Keratinocyte (primary cell): ENCODE measurements at regions not wholly inside any gene's neighbourhood (a gene's known extent, or its start where the extent isn't known, plus 50 kb on each side); places are given as distances from the start of the nearest gene placed in this dataset.

Experiments
- DNase-seq: peaks from one replicate; pipeline ENCODE4 v3.0.0-alpha.2; 2011; ENCODE audit warnings: low read depth, missing footprints, low spot score
- FAIRE-seq: peaks from 2 replicates; lab custom pipeline; 2011; peaks lifted over from hg19 to GRCh38; lab: Jason Lieb, UNC
- H2AFZ ChIP-seq: 2 replicates; pipeline ENCODE4 v1.6.0; 2012; ENCODE audit warnings: low read length, control low read depth, inconsistent platforms; ENCODE audit not compliant: control insufficient read depth
- H3K27ac ChIP-seq: 2 replicates; pipeline ENCODE4 v1.5.1; 2011; ENCODE audit warnings: low read length; ENCODE audit not compliant: control insufficient read depth, insufficient read depth
- H3K27me3 ChIP-seq: 3 replicates; pipeline ENCODE4 v1.6.0; 2011; ENCODE audit warnings: low read length; ENCODE audit not compliant: control insufficient read depth, insufficient read depth; ENCODE audit errors: extremely low read depth
- H3K36me3 ChIP-seq, 2 experiments: 2 replicates in 1 of 2; 3 replicates in 1 of 2; pipeline ENCODE4 v1.5.1; 2011; ENCODE audit warnings: low read length in 2 of 2, mild to moderate bottlenecking in 1 of 2; ENCODE audit not compliant: control insufficient read depth in 2 of 2, insufficient read depth in 2 of 2; ENCODE audit errors: extremely low read depth in 1 of 2
- H3K4me1 ChIP-seq: 3 replicates; pipeline ENCODE4 v1.5.1; 2011; ENCODE audit warnings: low read length; ENCODE audit not compliant: control insufficient read depth, insufficient read depth; ENCODE audit errors: extremely low read depth
- H3K4me2 ChIP-seq: 3 replicates; pipeline ENCODE4 v1.6.0; 2011; ENCODE audit warnings: low read depth, low read length; ENCODE audit not compliant: control insufficient read depth, insufficient read depth; ENCODE audit errors: extremely low read depth
- H3K4me3 ChIP-seq, 3 experiments: fragments of 200-600 bp in 1 of 3; sonication (generic) in 1 of 3; 2 replicates in 2 of 3; 3 replicates in 1 of 3; pipeline ENCODE4 v1.5.1; 2011 to 2016; ENCODE audit warnings: low read length in 3 of 3, mild to moderate bottlenecking in 3 of 3, control low read depth in 2 of 3, inconsistent platforms in 1 of 3, low read depth in 1 of 3, mixed read lengths in 1 of 3, mixed run types in 1 of 3, moderate library complexity in 1 of 3; ENCODE audit not compliant: control insufficient read depth in 2 of 3, insufficient read depth in 2 of 3; ENCODE audit errors: extremely low read depth in 1 of 3
- H3K79me2 ChIP-seq: 2 replicates; pipeline ENCODE4 v1.6.0; 2012; ENCODE audit warnings: low read length; ENCODE audit not compliant: control insufficient read depth, insufficient read depth
- H3K9ac ChIP-seq: 3 replicates; pipeline ENCODE4 v1.6.0; 2011; ENCODE audit warnings: low read length; ENCODE audit not compliant: control insufficient read depth, insufficient read depth; ENCODE audit errors: extremely low read depth
- H3K9me1 ChIP-seq: 3 replicates; pipeline ENCODE4 v1.6.0; 2011; ENCODE audit warnings: low read length; ENCODE audit not compliant: control insufficient read depth, insufficient read depth; ENCODE audit errors: extremely low read depth
- H3K9me3 ChIP-seq: 2 replicates; pipeline ENCODE4 v1.5.1; 2012; ENCODE audit warnings: low read depth, low read length; ENCODE audit not compliant: control insufficient read depth
- H4K20me1 ChIP-seq: 3 replicates; pipeline ENCODE4 v1.6.0; 2011; ENCODE audit warnings: low read length; ENCODE audit not compliant: control insufficient read depth, insufficient read depth; ENCODE audit errors: extremely low read depth
- EZH2 ChIP-seq: IDR thresholded peaks from one replicate; pipeline ENCODE4 v1.6.1; 2012; ENCODE audit warnings: inconsistent platforms, mild to moderate bottlenecking, low read length, moderate library complexity
- dilution Hi-C: fragments of 300-500 bp; cut with MboI; formaldehyde crosslinking; loops from one replicate; pipeline ENCODE4 v1.7.0; 2020; ENCODE audit warnings: low sequenced_read_pairs; ENCODE audit not compliant: extremely low pct_ligation_motif_present
- TF ChIP-seq, protein P1 (sequence below), 3 experiments: IDR thresholded peaks in 1 of 3; conservative IDR thresholded peaks in 1 of 3; optimal IDR thresholded peaks in 1 of 3; 2 replicates in 2 of 3; 3 replicates in 1 of 3; pipeline versions ENCODE3 to v1.5.1; 2011; ENCODE audit warnings: low read length in 3 of 3, mild to moderate bottlenecking in 3 of 3, moderate library complexity in 2 of 3, control low read depth in 1 of 3, inconsistent platforms in 1 of 3; ENCODE audit not compliant: insufficient read depth in 2 of 3; ENCODE audit errors: extremely low read depth in 1 of 3

DNA sequence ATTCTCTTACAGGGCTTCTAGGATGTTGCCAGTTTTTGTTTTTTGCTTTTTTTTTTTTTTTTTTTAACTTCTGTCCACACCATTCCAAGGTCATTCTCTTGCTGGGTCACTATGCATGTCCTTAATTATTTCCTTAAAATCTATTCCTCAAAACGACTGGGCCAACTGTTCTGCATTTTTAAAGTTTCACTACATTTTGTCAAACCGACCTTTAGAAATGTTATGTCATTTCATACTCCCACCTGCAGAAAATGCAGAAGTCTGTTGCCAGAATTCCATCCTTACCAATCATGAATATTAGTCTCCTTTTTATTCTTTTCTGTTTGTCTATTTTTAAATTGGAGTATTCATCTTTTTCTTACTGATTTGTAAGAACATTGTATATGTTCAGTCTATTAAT is 295.5 kb downstream of the ZSWIM6 start:
- DNase-seq = no peak
- FAIRE-seq = no peak
- no peaks in the 10 kb centered on the region for H3K4me1 ChIP-seq
- H3K27ac ChIP-seq = no peak overlapping the region
- no peaks in the 10 kb centered on the region for H3K9me3 ChIP-seq
- peaks cover 6% of the 10 kb centered on the region for H3K27me3 ChIP-seq
- H2AFZ ChIP-seq = no peak overlapping the region
- H3K9ac ChIP-seq = no peak overlapping the region
- no peaks in the 10 kb centered on the region for H3K9me1 ChIP-seq
- H3K36me3 ChIP-seq = no peaks in the 10 kb centered on the region
- no peaks in the 10 kb centered on the region for H3K79me2 ChIP-seq
- H3K4me2 ChIP-seq = no peak overlapping the region
- H3K4me3 ChIP-seq = no peak overlapping the region
- no peaks in the 10 kb centered on the region for H4K20me1 ChIP-seq
- TF ChIP-seq, protein P1, sequence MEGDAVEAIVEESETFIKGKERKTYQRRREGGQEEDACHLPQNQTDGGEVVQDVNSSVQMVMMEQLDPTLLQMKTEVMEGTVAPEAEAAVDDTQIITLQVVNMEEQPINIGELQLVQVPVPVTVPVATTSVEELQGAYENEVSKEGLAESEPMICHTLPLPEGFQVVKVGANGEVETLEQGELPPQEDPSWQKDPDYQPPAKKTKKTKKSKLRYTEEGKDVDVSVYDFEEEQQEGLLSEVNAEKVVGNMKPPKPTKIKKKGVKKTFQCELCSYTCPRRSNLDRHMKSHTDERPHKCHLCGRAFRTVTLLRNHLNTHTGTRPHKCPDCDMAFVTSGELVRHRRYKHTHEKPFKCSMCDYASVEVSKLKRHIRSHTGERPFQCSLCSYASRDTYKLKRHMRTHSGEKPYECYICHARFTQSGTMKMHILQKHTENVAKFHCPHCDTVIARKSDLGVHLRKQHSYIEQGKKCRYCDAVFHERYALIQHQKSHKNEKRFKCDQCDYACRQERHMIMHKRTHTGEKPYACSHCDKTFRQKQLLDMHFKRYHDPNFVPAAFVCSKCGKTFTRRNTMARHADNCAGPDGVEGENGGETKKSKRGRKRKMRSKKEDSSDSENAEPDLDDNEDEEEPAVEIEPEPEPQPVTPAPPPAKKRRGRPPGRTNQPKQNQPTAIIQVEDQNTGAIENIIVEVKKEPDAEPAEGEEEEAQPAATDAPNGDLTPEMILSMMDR (optimal IDR thresholded peaks at IDR 0.05 in 1 of 3, IDR thresholded peaks at IDR 0.05 in 1 of 3, conservative IDR thresholded peaks at IDR 0.05 in 1 of 3; ENCODE audit: extremely low read depth in 1 of 3, insufficient read depth in 2 of 3, low read length in 3 of 3) = no peak
- TF ChIP-seq EZH2 = no peak
- dilution Hi-C loops = no loop called here

DNA sequence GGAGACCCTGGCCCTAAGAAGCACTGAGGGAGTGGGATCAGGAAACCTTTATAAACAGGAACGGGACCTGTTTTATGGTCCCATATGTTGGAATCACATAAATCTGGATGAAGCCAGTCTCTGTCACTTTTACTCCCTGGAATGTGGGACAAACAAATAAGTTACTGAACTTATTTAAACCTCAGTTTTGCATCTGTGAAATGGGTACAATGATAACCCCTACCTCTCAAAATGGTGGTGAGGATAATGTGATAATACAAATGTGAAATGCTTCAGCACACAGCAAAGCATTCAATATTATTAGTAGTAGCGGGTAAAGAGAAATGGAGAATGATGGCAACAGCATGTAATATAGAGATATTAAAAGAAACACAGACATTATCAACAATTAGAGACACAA is 298.9 kb downstream of the ZSWIM6 start:
- no peak for TF ChIP-seq EZH2
- TF ChIP-seq, protein P1 (optimal IDR thresholded peaks at IDR 0.05 in 1 of 3, IDR thresholded peaks at IDR 0.05 in 1 of 3, conservative IDR thresholded peaks at IDR 0.05 in 1 of 3; ENCODE audit: extremely low read depth in 1 of 3, insufficient read depth in 2 of 3, low read length in 3 of 3) = no peak
- no peaks in the 10 kb centered on the region for H3K9me3 ChIP-seq
- DNase-seq (no peak), FAIRE-seq (no peak)
- H3K27me3 ChIP-seq = peaks cover 6% of the 10 kb centered on the region
- H3K9me1 ChIP-seq = no peaks in the 10 kb centered on the region
- H3K4me3 ChIP-seq = no peak overlapping the region
- H3K4me2 ChIP-seq = no peak overlapping the region
- H3K27ac ChIP-seq = no peak overlapping the region
- no peak overlapping the region for H2AFZ ChIP-seq
- no peaks in the 10 kb centered on the region for H4K20me1 ChIP-seq
- H3K9ac ChIP-seq = no peak overlapping the region
- H3K4me1 ChIP-seq = no peaks in the 10 kb centered on the region
- H3K79me2 ChIP-seq = no peaks in the 10 kb centered on the region
- dilution Hi-C loops = no loop called here
- H3K36me3 ChIP-seq = no peaks in the 10 kb centered on the region
